H1 (cell line): ENCODE measurements at regions not wholly inside any gene's neighbourhood (a gene's known extent, or its start where the extent isn't known, plus 50 kb on each side); places are given as distances from the start of the nearest gene placed in this dataset.

Experiments
- BACH1 ChIP-seq: IDR thresholded peaks from 2 replicates; pipeline ENCODE4 v1.6.1; 2012; ENCODE audit warnings: low read length, improper control_type of control experiment
- GABPA ChIP-seq: IDR thresholded peaks from 2 replicates; pipeline ENCODE4 v1.6.1; 2011; ENCODE audit warnings: mild to moderate bottlenecking, low read length, moderate library complexity, borderline replicate concordance; ENCODE audit not compliant: insufficient read depth
- TF ChIP-seq, protein P1 (sequence below): IDR thresholded peaks from 2 replicates; pipeline ENCODE4 v1.6.1; 2011; ENCODE audit warnings: low read length, improper control_type of control experiment

DNA sequence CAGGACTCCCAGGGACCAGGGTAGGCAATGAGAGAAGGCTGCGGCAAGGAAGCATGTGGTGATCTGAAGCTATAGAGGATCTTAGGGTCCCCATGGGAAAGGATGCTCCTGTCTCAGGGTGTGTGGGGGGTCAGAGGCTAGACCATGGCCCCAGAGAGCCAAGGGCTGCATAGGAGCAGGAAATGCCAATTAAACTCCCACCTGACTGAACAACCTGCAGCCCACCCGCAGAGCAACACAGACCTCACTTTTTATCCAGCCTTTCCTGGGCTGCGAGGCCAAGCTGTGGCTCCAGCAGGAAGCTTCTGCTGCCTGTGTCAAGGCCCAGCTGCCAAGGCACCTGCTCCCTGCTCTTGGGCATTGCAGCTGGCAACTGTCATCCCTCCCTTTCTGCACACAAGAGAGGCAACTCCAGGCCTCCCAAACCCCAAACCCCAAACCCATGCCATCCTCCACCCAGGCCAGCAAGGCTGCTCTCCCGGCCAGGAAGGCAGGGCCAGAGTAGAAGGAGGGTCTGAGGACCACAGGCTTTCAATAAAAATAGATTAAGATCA lies 290.1 kb downstream of the FOXO1 start:
- TF ChIP-seq GABPA, result no peak
- no peak for TF ChIP-seq BACH1
- TF ChIP-seq, protein P1, sequence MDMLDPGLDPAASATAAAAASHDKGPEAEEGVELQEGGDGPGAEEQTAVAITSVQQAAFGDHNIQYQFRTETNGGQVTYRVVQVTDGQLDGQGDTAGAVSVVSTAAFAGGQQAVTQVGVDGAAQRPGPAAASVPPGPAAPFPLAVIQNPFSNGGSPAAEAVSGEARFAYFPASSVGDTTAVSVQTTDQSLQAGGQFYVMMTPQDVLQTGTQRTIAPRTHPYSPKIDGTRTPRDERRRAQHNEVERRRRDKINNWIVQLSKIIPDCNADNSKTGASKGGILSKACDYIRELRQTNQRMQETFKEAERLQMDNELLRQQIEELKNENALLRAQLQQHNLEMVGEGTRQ, result no peak
